Right lobe of liver (tissue), 4 donors: ENCODE measurements at regions not wholly inside any gene's neighbourhood (a gene's known extent, or its start where the extent isn't known, plus 50 kb on each side); places are given as distances from the start of the nearest gene placed in this dataset.

Experiments used
- CTCF ChIP-seq, 4 donors: fragments of 200-600 bp in 3 of 4; fragments of 450-650 bp in 1 of 4; IDR thresholded peaks; one replicate each; pipeline versions ENCODE4 v1.5.1 to v1.8.0; 2016 to 2022; ENCODE audit warnings: antibody characterized with exemption in 4 of 4, mild to moderate bottlenecking in 2 of 4
- POLR2A ChIP-seq: fragments of 450-650 bp; IDR thresholded peaks from one replicate; pipeline ENCODE4 v1.6.1; 2017; ENCODE audit warnings: antibody characterized with exemption, mild to moderate bottlenecking
- donor health status: DM: no; HTN: no; CAD: no.
- donor health status: DM: no; HTN: no; CAD: no.
- donor health status: DM: no; HTN: yes; CAD: no.

- TF ChIP-seq CTCF (IDR thresholded peaks at IDR 0.05) = no peak
- no peak for TF ChIP-seq POLR2A
Measured at GRCh38 chrX:95383778-95384177, 1300.9 kb upstream of the DIAPH2 start.
